WTC11 (cell line): ENCODE measurements at regions not wholly inside any gene's neighbourhood (a gene's known extent, or its start where the extent isn't known, plus 50 kb on each side); places are given as distances from the start of the nearest gene placed in this dataset.

Experiments
- ATF3 ChIP-seq: sonication (generic); formaldehyde crosslinking; conservative IDR thresholded peaks from 2 replicates; pipeline ENCODE4 v1.8.1; 2022; ENCODE audit warnings: mild to moderate bottlenecking, missing genetic modification reagents
- ATF6 ChIP-seq: sonication (generic); formaldehyde crosslinking; IDR thresholded peaks from 2 replicates; pipeline ENCODE4 v1.8.1; 2023; ENCODE audit warnings: mild to moderate bottlenecking, missing genetic modification reagents
- CTCF ChIP-seq: fragments of 200-600 bp; IDR thresholded peaks from 2 replicates; pipeline ENCODE4 v1.8.0; 2022; ENCODE audit warnings: antibody characterized with exemption
- NFE2L1 ChIP-seq: sonication (generic); formaldehyde crosslinking; IDR thresholded peaks from 2 replicates; pipeline ENCODE4 v1.8.1; 2023; ENCODE audit warnings: missing genetic modification reagents
- NFYB ChIP-seq: sonication (generic); formaldehyde crosslinking; conservative IDR thresholded peaks from 2 replicates; pipeline ENCODE4 v1.8.0; 2022; ENCODE audit warnings: low read depth, missing genetic modification reagents
- TP53 ChIP-seq: sonication (generic); formaldehyde crosslinking; IDR thresholded peaks from 2 replicates; pipeline ENCODE4 v1.8.1; 2023; ENCODE audit warnings: mild to moderate bottlenecking, missing genetic modification reagents
- ZNF512 ChIP-seq: sonication (generic); formaldehyde crosslinking; IDR thresholded peaks from 2 replicates; pipeline ENCODE4 v1.8.1; 2022; ENCODE audit warnings: missing genetic modification reagents, borderline replicate concordance

GRCh38 chrX:720250-720649 is 89.7 kb downstream of the SHOX start:
- no peak for TF ChIP-seq ZNF512 (CRISPR knock-in tag)
- TF ChIP-seq CTCF, result no peak
- TF ChIP-seq ATF3 (CRISPR knock-in tag), result no peak
- no peak for TF ChIP-seq TP53 (CRISPR knock-in tag)
- TF ChIP-seq NFE2L1 (CRISPR knock-in tag), result no peak
- TF ChIP-seq NFYB (CRISPR knock-in tag), result no peak
- TF ChIP-seq ATF6 (CRISPR knock-in tag), result no peak
